ENCODE measurements at regions not wholly inside any gene's neighbourhood (a gene's known extent, or its start where the extent isn't known, plus 50 kb on each side); places are given as distances from the start of the nearest gene placed in this dataset.

GRCh38 chr20:60126975-60127374 lies 168.8 kb downstream of the CDH26 start:
- DNase-seq (ENCODE audit: low read depth in 2 of 2), result no peak

DNA sequence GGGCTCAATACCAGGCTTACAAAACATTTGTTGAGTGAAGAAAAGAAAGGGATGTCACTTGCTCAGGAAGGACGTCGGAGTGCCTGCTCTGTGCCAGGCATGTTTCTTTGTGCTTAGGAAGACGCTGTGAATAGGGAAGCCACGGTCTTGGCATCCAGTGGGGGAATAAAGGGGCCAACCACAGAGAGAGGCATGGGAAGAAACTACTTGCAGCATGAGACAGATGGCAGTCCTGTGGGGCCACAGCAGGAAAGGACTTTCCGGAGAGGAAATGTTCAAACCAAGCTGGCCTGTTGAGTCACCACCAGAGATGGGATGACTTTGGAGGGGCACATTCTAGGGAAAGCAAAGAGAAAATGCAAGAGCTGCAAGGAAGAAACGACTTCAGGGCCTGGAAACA lies 173.2 kb downstream of the CDH26 start:
- DNase-seq (ENCODE audit: low read depth in 2 of 2), result no peak

- DNase-seq (ENCODE audit: low read depth in 2 of 2), result no peak
These were observed 174.1 kb downstream of the CDH26 start for GRCh38 chr20:60132162-60132826.

GRCh38 chr20:60132827-60133670 lies 174.8 kb downstream of the CDH26 start:
- DNase-seq (ENCODE audit: low read depth in 2 of 2), result no peak

DNA sequence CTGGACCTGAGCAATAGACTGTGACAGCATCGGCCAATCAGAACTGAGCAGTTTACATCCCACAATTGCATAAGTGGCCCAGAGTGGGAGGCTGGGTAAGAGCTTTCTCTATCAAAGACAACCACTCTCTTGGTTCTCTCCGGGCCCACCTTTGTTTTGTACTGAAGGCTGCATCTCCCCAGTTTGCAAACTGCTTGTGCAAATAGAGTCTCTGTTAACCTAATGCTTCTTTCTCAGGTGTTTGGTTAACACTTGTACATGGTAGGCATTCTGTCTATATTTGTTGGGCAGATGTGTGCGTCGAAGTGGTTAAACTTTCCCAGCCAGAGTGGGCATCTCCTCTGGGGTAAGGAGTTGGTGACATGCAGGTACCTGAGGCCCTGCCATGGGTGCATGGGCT lies 177.1 kb downstream of the CDH26 start:
- DNase-seq (ENCODE audit: low read depth in 2 of 2), result no peak

DNA sequence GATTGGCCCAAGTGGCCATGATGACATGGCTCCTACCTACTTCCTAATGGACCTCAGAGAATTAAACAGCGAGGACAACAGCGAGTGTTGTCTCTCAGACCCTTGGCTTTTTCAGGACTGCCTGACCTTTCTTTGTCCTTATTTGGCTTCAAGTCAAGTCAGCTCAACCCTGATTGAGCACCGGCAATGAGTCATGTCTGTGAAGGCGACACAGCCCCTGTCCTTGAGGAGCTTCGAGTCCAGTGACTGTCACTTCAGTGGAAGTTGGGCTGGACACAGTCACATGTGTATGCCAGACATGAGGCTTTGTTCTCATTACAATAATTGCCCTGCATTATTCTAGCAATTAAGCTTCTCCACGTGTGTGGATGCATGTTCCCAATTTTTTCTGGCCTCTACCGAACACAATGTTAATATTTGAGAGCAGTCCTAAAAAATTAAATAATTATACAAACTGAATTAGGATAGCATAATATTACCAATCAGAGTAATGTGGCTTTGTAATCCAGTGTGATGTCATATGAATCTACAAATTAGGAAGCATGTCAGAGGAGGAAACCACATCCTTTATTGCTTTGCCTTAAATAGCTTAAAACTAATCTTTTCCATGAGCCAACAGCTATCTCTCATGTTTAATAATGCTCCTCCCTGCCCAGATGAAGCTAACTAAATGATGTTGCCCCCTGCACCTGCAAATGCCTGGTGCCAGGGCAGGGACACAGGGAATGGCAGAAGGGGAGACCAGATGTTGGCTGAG lies 178.6 kb downstream of the CDH26 start:
- no peak for DNase-seq (ENCODE audit: low read depth in 2 of 2)

DNA sequence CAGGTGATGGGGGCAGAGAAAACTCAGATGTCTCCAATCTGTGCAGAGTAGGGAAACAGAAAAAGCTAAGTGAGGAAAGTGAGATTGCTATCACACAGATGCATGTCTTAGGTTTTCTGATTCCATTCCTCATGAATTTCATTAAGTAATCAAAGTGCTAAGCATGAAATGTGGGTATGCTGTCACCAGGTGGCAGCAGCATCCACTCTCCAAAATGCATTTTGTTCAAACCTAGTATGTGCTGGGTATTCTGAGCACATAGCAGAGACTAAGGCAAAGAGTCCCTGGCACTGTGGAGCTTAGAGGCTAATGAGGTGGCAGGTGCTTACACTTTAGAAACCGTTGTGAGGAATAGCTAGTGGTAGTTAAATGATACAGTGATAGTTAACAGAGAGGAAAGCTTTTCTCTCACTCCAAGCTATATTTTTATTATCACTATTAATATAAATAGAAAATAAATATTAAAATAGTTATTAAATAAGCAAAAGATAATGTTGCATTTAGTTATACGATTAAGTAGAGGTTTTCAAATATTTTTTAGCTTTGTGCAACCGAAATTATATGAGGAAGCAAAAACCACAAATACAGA lies 179.5 kb downstream of the CDH26 start:
- DNase-seq (ENCODE audit: low read depth in 2 of 2), result peak in 1 of 2 donors; percentile 5

- DNase-seq (ENCODE audit: low read depth in 2 of 2), result peak in 1 of 2 donors; percentile 4
These were observed 180.3 kb downstream of the CDH26 start for GRCh38 chr20:60138256-60139220.

- DNase-seq (ENCODE audit: low read depth in 2 of 2), result no peak
These were observed 181.6 kb downstream of the CDH26 start for GRCh38 chr20:60139663-60140446.

GRCh38 chr20:60142587-60142986 lies 184.4 kb downstream of the CDH26 start:
- DNase-seq (ENCODE audit: low read depth in 2 of 2), result no peak

- DNase-seq (ENCODE audit: low read depth in 2 of 2), result no peak
These were observed 185.1 kb downstream of the CDH26 start for GRCh38 chr20:60143261-60143842.

GRCh38 chr20:60144404-60144803 lies 186.2 kb downstream of the CDH26 start:
- no peak for DNase-seq (ENCODE audit: low read depth in 2 of 2)

DNA sequence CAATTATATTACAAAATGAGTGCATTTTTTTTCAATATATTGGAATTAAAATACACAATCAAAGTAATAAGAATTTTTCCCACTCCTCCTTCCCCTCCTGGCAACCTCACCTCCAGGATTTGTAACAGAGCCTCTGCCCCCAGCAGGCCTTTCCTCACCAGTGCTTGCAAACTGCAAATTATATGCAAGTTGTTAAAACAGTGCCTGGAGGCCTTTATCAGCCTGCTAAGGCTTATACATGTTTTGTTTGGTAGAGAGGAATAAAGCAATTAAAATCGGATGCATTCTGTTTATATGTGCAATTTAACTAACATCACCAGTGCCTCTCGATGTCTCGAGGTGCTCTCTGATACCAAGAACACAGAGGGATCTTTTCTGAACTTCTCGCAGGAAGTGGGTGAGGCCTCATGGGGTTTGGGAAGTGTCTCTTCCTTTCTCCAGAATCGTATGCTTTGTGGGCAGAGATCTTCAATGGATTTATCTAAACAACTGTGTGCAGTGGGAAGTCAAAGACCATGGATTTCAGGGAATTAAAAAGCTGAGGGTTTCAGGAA lies 186.8 kb downstream of the CDH26 start:
- DNase-seq (ENCODE audit: low read depth in 2 of 2), result no peak

- no peak for DNase-seq (ENCODE audit: low read depth in 2 of 2)
These were observed 188.8 kb downstream of the CDH26 start for GRCh38 chr20:60147004-60147403.

DNA sequence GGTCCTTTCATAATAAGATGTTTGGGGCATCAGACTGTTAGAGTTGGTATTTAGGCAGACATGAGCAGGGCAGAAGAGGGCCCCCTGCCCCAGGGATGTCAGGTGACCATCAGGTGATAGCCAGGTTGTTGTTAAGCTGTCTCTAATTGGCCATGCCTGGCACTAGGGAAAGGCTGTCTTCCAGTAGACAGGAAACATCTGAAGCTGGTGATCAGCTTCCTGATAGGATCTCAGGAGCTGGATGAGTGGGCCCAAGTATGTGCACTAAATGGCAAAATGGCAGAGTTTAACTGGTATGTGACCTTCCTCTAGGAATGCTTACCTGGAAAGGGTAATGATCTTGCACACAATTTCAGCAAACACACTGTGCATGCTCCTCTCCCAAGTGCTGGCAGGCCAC lies 190.7 kb downstream of the CDH26 start:
- DNase-seq (ENCODE audit: low read depth in 2 of 2), result no peak

DNA sequence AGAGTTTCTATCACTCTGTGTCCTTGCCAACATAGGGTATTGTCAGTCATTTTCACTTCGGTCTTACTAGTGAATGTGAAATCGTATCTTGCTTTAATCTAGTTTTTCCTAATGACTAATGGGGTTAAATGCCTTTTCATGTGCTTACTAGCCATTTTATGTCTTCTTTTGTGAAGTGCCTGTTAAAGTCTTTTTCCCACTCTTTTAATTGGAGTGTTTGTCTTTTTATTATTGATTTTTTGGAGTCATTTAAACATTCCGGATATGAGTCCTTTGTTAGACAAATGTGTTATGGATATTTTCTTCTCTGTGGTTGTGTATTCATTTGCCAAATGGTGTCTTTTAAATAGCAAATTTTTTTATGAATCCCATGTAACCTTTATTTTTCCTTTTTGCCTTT lies 194.6 kb downstream of the CDH26 start:
- DNase-seq (ENCODE audit: low read depth in 2 of 2), result no peak

DNA sequence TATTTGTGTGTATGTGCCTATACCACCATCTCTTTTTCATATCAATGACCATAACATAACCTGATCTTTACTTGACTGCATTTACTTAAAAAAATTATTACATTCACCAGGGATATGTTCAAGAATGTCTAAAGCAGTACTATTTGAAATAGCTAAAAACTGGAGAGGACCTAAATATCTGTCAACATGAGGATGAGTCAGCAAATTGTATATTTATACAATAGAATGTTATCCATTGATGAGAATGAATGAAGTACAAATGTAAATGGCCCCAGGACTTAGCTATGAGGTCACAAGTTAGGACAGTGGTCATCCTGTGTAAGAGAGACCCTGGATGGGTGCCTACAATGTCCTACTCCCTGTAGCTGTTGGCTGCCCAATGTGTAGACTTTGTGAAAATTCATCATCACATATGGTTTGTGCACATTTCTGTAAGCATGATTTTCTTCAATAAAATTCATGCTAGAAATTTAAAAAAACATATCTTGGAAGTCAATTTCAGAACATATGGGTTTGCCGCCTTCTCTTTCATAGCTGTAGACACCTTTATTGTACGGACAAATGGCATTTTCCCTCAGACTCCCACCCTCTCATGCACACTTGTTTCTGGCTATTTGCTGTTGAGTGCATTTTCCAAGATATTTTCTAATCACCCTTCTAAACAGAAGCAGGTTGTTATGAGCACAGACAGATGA lies 202.4 kb downstream of the CDH26 start:
- no peak for DNase-seq (ENCODE audit: low read depth in 2 of 2)

DNA sequence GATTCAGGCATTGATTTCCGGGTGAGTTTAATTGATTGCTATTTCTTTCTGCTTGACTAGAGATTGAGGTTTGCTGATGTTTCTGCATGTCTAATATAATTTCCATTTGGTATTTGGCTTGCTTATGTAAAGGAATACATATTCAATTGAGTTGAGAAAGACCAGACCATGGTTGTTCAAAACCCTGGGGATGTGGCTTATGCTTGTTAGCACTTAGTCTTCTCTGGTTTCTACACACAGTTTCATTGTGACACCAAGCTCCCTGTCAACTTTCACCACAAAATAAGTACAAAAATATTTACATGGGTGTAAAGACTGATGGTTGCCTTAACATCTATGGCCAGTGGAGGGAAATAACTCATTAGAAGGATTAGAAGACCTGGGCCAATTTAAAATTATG lies 209.6 kb downstream of the CDH26 start:
- no peak for DNase-seq (ENCODE audit: low read depth in 2 of 2)

- DNase-seq (ENCODE audit: low read depth in 2 of 2), result no peak
These were observed 210.7 kb downstream of the CDH26 start for GRCh38 chr20:60168963-60169362.

Measured in stimulated activated CD8-positive, alpha-beta memory T cell treated with anti-CD3 and anti-CD28 coated beads, Interleukin-7, amount 100 ng/mL, for 1 hour (primary cell).